Epithelial cell of proximal tubule (primary cell): ENCODE measurements at regions not wholly inside any gene's neighbourhood (a gene's known extent, or its start where the extent isn't known, plus 50 kb on each side); places are given as distances from the start of the nearest gene placed in this dataset.

Experiments
- DNase-seq: peaks from one replicate; pipeline ENCODE4 v3.0.0-alpha.2; 2011; ENCODE audit warnings: low read depth
- H3K4me3 ChIP-seq: 2 replicates; pipeline ENCODE4 v1.5.1; 2011; ENCODE audit warnings: low read depth, mild to moderate bottlenecking, low read length
- CTCF ChIP-seq: conservative IDR thresholded peaks from 2 replicates; pipeline ENCODE4 v1.5.1; 2012; ENCODE audit warnings: low read depth, mild to moderate bottlenecking, low read length

- DNase-seq, result no peak
- no peak overlapping the region for H3K4me3 ChIP-seq
- TF ChIP-seq CTCF, result no peak
These were observed 98.9 kb upstream of the CHL1 start for GRCh38 chr3:97417-98258.

- no peak for DNase-seq
- no peak overlapping the region for H3K4me3 ChIP-seq
- no peak for TF ChIP-seq CTCF
These were observed 98.3 kb upstream of the CHL1 start for GRCh38 chr3:98259-98654.

- no peak overlapping the region for H3K4me3 ChIP-seq
- DNase-seq, result no peak
- TF ChIP-seq CTCF, result no peak
These were observed 97.1 kb upstream of the CHL1 start for GRCh38 chr3:99506-99905.

GRCh38 chr3:102484-102883 lies 94.1 kb upstream of the CHL1 start:
- no peak for TF ChIP-seq CTCF
- DNase-seq, result no peak

GRCh38 chr3:103991-104390 lies 92.6 kb upstream of the CHL1 start:
- no peak for TF ChIP-seq CTCF
- no peak overlapping the region for H3K4me3 ChIP-seq
- no peak for DNase-seq

More at GRCh38 chr3:102484-102883, 94.1 kb upstream of the CHL1 start:
- H3K4me3 ChIP-seq, result no peak overlapping the region

- no peak for DNase-seq
- H3K4me3 ChIP-seq, result no peak overlapping the region
- no peak for TF ChIP-seq CTCF
These were observed 91.0 kb upstream of the CHL1 start for GRCh38 chr3:105585-105984.

GRCh38 chr3:106619-107018 lies 89.9 kb upstream of the CHL1 start:
- no peak for TF ChIP-seq CTCF
- no peak for DNase-seq
- no peak overlapping the region for H3K4me3 ChIP-seq
